Brain microvascular endothelial cell (primary cell): ENCODE measurements at regions not wholly inside any gene's neighbourhood (a gene's known extent, or its start where the extent isn't known, plus 50 kb on each side); places are given as distances from the start of the nearest gene placed in this dataset.

ENCODE experiments used
- DNase-seq: peaks from one replicate; pipeline ENCODE4 v3.0.0-alpha.2; 2020
- H3K27ac ChIP-seq: fragments of 250-450 bp; sonication (Bioruptor Pico); 2 replicates; pipeline ENCODE4 v1.5.1; 2020; ENCODE audit warnings: mild to moderate bottlenecking, moderate library complexity
- H3K27me3 ChIP-seq: fragments of 250-450 bp; sonication (Bioruptor Pico); replicated peaks from 2 replicates; pipeline ENCODE4 v1.5.1; 2020; ENCODE audit warnings: mild to moderate bottlenecking
- H3K36me3 ChIP-seq: fragments of 250-450 bp; sonication (Bioruptor Pico); replicated peaks from 2 replicates; pipeline ENCODE4 v1.5.1; 2020; ENCODE audit warnings: mild to moderate bottlenecking
- H3K4me3 ChIP-seq: 2 replicates; pipeline ENCODE4 v1.5.1; 2011; ENCODE audit warnings: low read depth, mild to moderate bottlenecking, control low read depth, low read length, moderate library complexity
- CTCF ChIP-seq: IDR thresholded peaks from 2 replicates; pipeline ENCODE4 v1.5.1; 2011; ENCODE audit warnings: low read depth, mild to moderate bottlenecking, moderate library complexity, low read length, control low read depth, inconsistent platforms; ENCODE audit errors: missing control alignments
- in situ Hi-C: cut with HindIII; loops from 2 replicates; pipeline ENCODE4 v1.10.0; 2017; ENCODE audit warnings: low sequenced_read_pairs, low pct_ligation_motif_present

GRCh38 chr2:189287982-189288521, 108.5 kb upstream of the COL5A2 start:
- Histone ChIP-seq H3K4me3 (no peak overlapping the region), H3K27me3 (no peaks in the 10 kb centered on the region), H3K36me3 (no peaks in the 10 kb centered on the region), H3K27ac (peak overlapping the region; percentile 90)
- TF ChIP-seq CTCF: peak; percentile 38
- peak; percentile 70 for DNase-seq
- in situ Hi-C loops: no loop called here

- in situ Hi-C loops: no loop called here
- Histone ChIP-seq H3K27ac (no peak overlapping the region), H3K27me3 (no peaks in the 10 kb centered on the region), H3K4me3 (no peak overlapping the region), H3K36me3 (no peaks in the 10 kb centered on the region)
- no peak for DNase-seq
- TF ChIP-seq CTCF: no peak
These were observed 111.9 kb upstream of the COL5A2 start for GRCh38 chr2:189291460-189291859.

GRCh38 chr2:189293164-189293563, 113.6 kb upstream of the COL5A2 start:
- H3K4me3 ChIP-seq: no peak overlapping the region
- TF ChIP-seq CTCF: no peak
- no peaks in the 10 kb centered on the region for H3K36me3 ChIP-seq
- no peak overlapping the region for H3K27ac ChIP-seq
- no peaks in the 10 kb centered on the region for H3K27me3 ChIP-seq
- peak; percentile 86 for DNase-seq
- in situ Hi-C loops: no loop called here

- Histone ChIP-seq H3K27ac (peak overlapping the region; percentile 37), H3K4me3 (no peak overlapping the region), H3K27me3 (no peaks in the 10 kb centered on the region), H3K36me3 (no peaks in the 10 kb centered on the region)
- TF ChIP-seq CTCF: no peak
- in situ Hi-C loops: no loop called here
- DNase-seq: peak; percentile 17
These were observed 117.9 kb upstream of the COL5A2 start for GRCh38 chr2:189297446-189297845.

GRCh38 chr2:189298038-189298437, 118.5 kb upstream of the COL5A2 start:
- no peak for DNase-seq
- no peak overlapping the region for H3K4me3 ChIP-seq
- H3K27me3 ChIP-seq: no peaks in the 10 kb centered on the region
- H3K36me3 ChIP-seq: no peaks in the 10 kb centered on the region
- no peak for TF ChIP-seq CTCF
- in situ Hi-C loops: no loop called here
- H3K27ac ChIP-seq: peak overlapping the region; percentile 37

- no peaks in the 10 kb centered on the region for H3K27me3 ChIP-seq
- no peaks in the 10 kb centered on the region for H3K36me3 ChIP-seq
- no peak overlapping the region for H3K4me3 ChIP-seq
- in situ Hi-C loops: no loop called here
- no peak for TF ChIP-seq CTCF
- DNase-seq: no peak
- H3K27ac ChIP-seq: peak overlapping the region; percentile 5
These were observed 118.9 kb upstream of the COL5A2 start for GRCh38 chr2:189298481-189298880.
